Progenitor cell of endocrine pancreas (in vitro differentiated cells): ENCODE measurements at regions not wholly inside any gene's neighbourhood (a gene's known extent, or its start where the extent isn't known, plus 50 kb on each side); places are given as distances from the start of the nearest gene placed in this dataset.

Experiments
- DNase-seq: peaks from one replicate; pipeline ENCODE4 v3.0.0; 2021; ENCODE audit warnings: low spot score; ENCODE audit not compliant: unreplicated experiment
- H3K27ac Mint-ChIP-seq: 2 replicates; pipeline ENCODE4 v1.8.0; 2021; ENCODE audit warnings: mild to moderate bottlenecking, moderate library complexity, mixed read lengths
- H3K27me3 Mint-ChIP-seq: 2 replicates; pipeline ENCODE4 v1.8.0; 2021; ENCODE audit warnings: mixed read lengths
- H3K36me3 Mint-ChIP-seq: 2 replicates; pipeline ENCODE4 v1.8.0; 2022; ENCODE audit warnings: mixed read lengths; ENCODE audit not compliant: insufficient read depth
- H3K4me1 Mint-ChIP-seq: 2 replicates; pipeline ENCODE4 v1.8.0; 2021; ENCODE audit warnings: low read depth, mixed read lengths
- H3K4me3 Mint-ChIP-seq: 2 replicates; pipeline ENCODE4 v1.8.0; 2021; ENCODE audit warnings: low read depth, mild to moderate bottlenecking, moderate library complexity, mixed read lengths
- H3K9me3 Mint-ChIP-seq: 2 replicates; pipeline ENCODE4 v1.8.0; 2021; ENCODE audit warnings: low read depth, mixed read lengths
- TF ChIP-seq, protein P1 (sequence below): fragments of 200-600 bp; sonication (generic); IDR thresholded peaks from one replicate; pipeline ENCODE4 v1.5.0; 2021; ENCODE audit warnings: antibody characterized with exemption, mild to moderate bottlenecking; ENCODE audit not compliant: unreplicated experiment

DNA sequence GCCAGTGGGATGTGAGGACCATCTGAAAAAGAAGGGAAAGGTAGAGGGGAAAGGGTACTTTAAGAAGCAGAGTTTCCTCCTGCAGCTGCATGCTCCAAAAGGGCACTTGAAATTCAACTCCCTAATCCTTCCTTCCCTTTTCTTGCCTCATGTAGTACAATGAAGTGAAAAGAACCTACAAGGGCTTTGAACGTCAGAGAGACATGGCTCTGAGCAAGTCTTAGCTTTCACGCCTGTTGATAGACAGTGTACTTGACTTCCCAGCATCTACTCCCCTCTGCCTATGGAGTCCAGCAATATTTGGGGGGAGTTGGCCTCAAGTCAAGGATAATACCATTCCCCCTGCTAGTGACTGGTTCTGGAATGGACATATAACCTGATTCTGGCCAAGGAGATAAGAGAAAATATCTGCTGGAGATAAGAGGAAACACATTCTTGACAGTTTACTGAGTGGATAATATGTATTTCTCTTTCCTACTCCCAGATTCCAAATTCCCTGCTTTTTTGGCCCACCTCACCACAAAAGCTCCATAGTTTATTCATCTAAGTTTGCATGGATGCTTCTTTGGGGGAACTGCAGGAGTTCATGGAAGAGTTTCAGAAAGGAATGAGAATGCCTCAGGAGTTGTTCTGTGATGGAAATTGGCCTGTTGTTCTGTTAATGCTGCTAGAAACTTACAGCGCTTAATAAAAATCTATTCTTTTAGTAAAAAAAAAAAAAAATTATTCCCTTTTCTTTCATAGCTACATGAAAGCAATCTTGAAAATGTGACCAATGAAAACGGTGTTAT lies 193.0 kb upstream of the TPM1 start:
- H3K9me3 Mint-ChIP-seq = no peaks in the 10 kb centered on the region
- no peak overlapping the region for H3K4me3 Mint-ChIP-seq
- peaks cover 14% of the 10 kb centered on the region for H3K4me1 Mint-ChIP-seq
- no peaks in the 10 kb centered on the region for H3K27me3 Mint-ChIP-seq
- peaks cover under 1% of the 10 kb centered on the region for H3K36me3 Mint-ChIP-seq
- no peak for DNase-seq
- TF ChIP-seq, protein P1, sequence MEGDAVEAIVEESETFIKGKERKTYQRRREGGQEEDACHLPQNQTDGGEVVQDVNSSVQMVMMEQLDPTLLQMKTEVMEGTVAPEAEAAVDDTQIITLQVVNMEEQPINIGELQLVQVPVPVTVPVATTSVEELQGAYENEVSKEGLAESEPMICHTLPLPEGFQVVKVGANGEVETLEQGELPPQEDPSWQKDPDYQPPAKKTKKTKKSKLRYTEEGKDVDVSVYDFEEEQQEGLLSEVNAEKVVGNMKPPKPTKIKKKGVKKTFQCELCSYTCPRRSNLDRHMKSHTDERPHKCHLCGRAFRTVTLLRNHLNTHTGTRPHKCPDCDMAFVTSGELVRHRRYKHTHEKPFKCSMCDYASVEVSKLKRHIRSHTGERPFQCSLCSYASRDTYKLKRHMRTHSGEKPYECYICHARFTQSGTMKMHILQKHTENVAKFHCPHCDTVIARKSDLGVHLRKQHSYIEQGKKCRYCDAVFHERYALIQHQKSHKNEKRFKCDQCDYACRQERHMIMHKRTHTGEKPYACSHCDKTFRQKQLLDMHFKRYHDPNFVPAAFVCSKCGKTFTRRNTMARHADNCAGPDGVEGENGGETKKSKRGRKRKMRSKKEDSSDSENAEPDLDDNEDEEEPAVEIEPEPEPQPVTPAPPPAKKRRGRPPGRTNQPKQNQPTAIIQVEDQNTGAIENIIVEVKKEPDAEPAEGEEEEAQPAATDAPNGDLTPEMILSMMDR = no peak
- no peak overlapping the region for H3K27ac Mint-ChIP-seq

- no peaks in the 10 kb centered on the region for H3K36me3 Mint-ChIP-seq
- DNase-seq = no peak
- H3K4me1 Mint-ChIP-seq = peaks cover 13% of the 10 kb centered on the region
- no peaks in the 10 kb centered on the region for H3K27me3 Mint-ChIP-seq
- H3K4me3 Mint-ChIP-seq = no peak overlapping the region
- no peaks in the 10 kb centered on the region for H3K9me3 Mint-ChIP-seq
- TF ChIP-seq, protein P1 = no peak
- H3K27ac Mint-ChIP-seq = no peak overlapping the region
These were observed 192.2 kb upstream of the TPM1 start for GRCh38 chr15:62850318-62850717.

GRCh38 chr15:62850791-62851291 lies 191.7 kb upstream of the TPM1 start:
- H3K27ac Mint-ChIP-seq = peak overlapping the region; percentile 94
- TF ChIP-seq, protein P1 = no peak
- no peaks in the 10 kb centered on the region for H3K36me3 Mint-ChIP-seq
- H3K27me3 Mint-ChIP-seq = no peaks in the 10 kb centered on the region
- H3K4me3 Mint-ChIP-seq = no peak overlapping the region
- peaks cover 8% of the 10 kb centered on the region for H3K4me1 Mint-ChIP-seq
- no peaks in the 10 kb centered on the region for H3K9me3 Mint-ChIP-seq
- DNase-seq = no peak

- DNase-seq = no peak
- Mint-ChIP-seq H3K9me3 (no peaks in the 10 kb centered on the region), H3K4me1 (peaks cover 7% of the 10 kb centered on the region), H3K36me3 (no peaks in the 10 kb centered on the region), H3K4me3 (no peak overlapping the region), H3K27ac (no peak overlapping the region), H3K27me3 (peaks cover 7% of the 10 kb centered on the region)
- TF ChIP-seq, protein P1 = no peak
These were observed 189.3 kb upstream of the TPM1 start for GRCh38 chr15:62853114-62853840.

GRCh38 chr15:62853841-62854225 lies 188.7 kb upstream of the TPM1 start:
- Mint-ChIP-seq H3K27me3 (peaks cover 7% of the 10 kb centered on the region), H3K4me1 (peaks cover 7% of the 10 kb centered on the region), H3K27ac (no peak overlapping the region), H3K4me3 (no peak overlapping the region), H3K9me3 (no peaks in the 10 kb centered on the region), H3K36me3 (no peaks in the 10 kb centered on the region)
- TF ChIP-seq, protein P1 = no peak
- no peak for DNase-seq
